ENCODE measurements at regions not wholly inside any gene's neighbourhood (a gene's known extent, or its start where the extent isn't known, plus 50 kb on each side); places are given as distances from the start of the nearest gene placed in this dataset.

DNA sequence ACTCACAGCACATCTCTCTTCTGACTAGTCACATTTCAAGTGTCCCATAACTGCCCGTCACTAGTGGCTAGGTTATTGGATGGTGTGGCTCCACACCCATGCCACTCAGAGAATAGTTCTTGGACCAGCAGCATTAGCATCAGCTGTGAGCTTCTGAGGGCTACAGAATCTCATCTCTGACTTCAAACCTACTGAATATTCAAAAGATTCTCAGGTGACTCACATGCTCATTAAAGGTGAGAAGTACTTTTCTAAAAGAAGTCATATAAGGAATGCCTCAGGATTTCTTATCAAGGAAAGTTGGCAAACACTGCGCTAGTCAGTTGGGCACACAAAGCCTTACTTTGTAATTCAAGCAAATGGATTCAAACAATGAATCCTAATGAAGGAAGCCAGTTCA, 305.0 kb upstream of the CDH12 start:
- no peak overlapping the region for H3K4me2 ChIP-seq (ENCODE audit: low read depth, low read length, poor library complexity, severe bottlenecking)
- H3K9me3 ChIP-seq (ENCODE audit: insufficient read depth, low read length): 0 out of 2 replicates have a peak, but pooled peaks cover 5% of the 10 kb centered on the region
- H3K27me3 ChIP-seq (ENCODE audit: low read length): no peaks in the 10 kb centered on the region
- H3K9me2 ChIP-seq (replicated peaks; ENCODE audit: insufficient read depth, low read length): no peaks in the 10 kb centered on the region
- H3K9ac ChIP-seq (ENCODE audit: low read length): no peak overlapping the region
- no peaks in the 10 kb centered on the region for H3K79me2 ChIP-seq (ENCODE audit: insufficient read depth, low read length)
- no peaks in the 10 kb centered on the region for H3F3A ChIP-seq (ENCODE audit: insufficient read depth)
- no peak overlapping the region for H3K27ac ChIP-seq (ENCODE audit: low read depth, low read length)
- no peaks in the 10 kb centered on the region for H4K20me1 ChIP-seq (ENCODE audit: low read depth, low read length)
- TF ChIP-seq, protein P1, sequence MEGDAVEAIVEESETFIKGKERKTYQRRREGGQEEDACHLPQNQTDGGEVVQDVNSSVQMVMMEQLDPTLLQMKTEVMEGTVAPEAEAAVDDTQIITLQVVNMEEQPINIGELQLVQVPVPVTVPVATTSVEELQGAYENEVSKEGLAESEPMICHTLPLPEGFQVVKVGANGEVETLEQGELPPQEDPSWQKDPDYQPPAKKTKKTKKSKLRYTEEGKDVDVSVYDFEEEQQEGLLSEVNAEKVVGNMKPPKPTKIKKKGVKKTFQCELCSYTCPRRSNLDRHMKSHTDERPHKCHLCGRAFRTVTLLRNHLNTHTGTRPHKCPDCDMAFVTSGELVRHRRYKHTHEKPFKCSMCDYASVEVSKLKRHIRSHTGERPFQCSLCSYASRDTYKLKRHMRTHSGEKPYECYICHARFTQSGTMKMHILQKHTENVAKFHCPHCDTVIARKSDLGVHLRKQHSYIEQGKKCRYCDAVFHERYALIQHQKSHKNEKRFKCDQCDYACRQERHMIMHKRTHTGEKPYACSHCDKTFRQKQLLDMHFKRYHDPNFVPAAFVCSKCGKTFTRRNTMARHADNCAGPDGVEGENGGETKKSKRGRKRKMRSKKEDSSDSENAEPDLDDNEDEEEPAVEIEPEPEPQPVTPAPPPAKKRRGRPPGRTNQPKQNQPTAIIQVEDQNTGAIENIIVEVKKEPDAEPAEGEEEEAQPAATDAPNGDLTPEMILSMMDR (IDR thresholded peaks at IDR 0.05; ENCODE audit: insufficient read depth, low read length, poor library complexity, severe bottlenecking): no peak
- TF ChIP-seq EZH2phosphoT487 (conservative IDR thresholded peaks at IDR 0.05; ENCODE audit: low read length): no peak
- no peak overlapping the region for H3K4me3 ChIP-seq (ENCODE audit: insufficient read depth, low read length, poor library complexity, severe bottlenecking)
- H3K36me3 ChIP-seq (ENCODE audit: low read length): no peaks in the 10 kb centered on the region
- no peak overlapping the region for H2AFZ ChIP-seq (ENCODE audit: low read depth, low read length, severe bottlenecking)

DNA sequence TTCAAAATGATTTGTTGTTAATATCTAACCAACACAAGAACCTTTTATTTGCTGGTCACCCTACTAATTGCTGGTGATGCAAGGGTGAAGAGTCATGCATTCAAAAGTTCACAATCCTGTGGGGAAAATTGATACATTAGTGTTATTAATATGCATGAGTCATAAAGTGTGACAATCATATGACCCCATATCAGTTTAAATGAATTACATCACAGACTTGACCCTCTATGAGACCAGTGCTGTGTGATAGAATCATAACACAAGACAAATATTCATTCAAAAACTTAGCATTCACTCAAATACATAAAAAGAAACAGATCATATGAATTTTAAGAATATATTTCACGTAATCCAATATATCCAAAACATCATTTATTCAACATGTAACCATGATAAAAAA, 304.6 kb upstream of the CDH12 start:
- H4K20me1 ChIP-seq (ENCODE audit: low read depth, low read length): no peaks in the 10 kb centered on the region
- H3K9me2 ChIP-seq (replicated peaks; ENCODE audit: insufficient read depth, low read length): no peaks in the 10 kb centered on the region
- no peak overlapping the region for H3K4me3 ChIP-seq (ENCODE audit: insufficient read depth, low read length, poor library complexity, severe bottlenecking)
- H3F3A ChIP-seq (ENCODE audit: insufficient read depth): no peaks in the 10 kb centered on the region
- H2AFZ ChIP-seq (ENCODE audit: low read depth, low read length, severe bottlenecking): no peak overlapping the region
- TF ChIP-seq, protein P1 (IDR thresholded peaks at IDR 0.05; ENCODE audit: insufficient read depth, low read length, poor library complexity, severe bottlenecking): no peak
- TF ChIP-seq EZH2phosphoT487 (conservative IDR thresholded peaks at IDR 0.05; ENCODE audit: low read length): no peak
- no peak overlapping the region for H3K9ac ChIP-seq (ENCODE audit: low read length)
- H3K9me3 ChIP-seq (ENCODE audit: insufficient read depth, low read length): 0 out of 2 replicates have a peak, but pooled peaks cover 2% of the 10 kb centered on the region
- no peaks in the 10 kb centered on the region for H3K27me3 ChIP-seq (ENCODE audit: low read length)
- no peaks in the 10 kb centered on the region for H3K36me3 ChIP-seq (ENCODE audit: low read length)
- no peak overlapping the region for H3K4me2 ChIP-seq (ENCODE audit: low read depth, low read length, poor library complexity, severe bottlenecking)
- H3K79me2 ChIP-seq (ENCODE audit: insufficient read depth, low read length): no peaks in the 10 kb centered on the region
- H3K27ac ChIP-seq (ENCODE audit: low read depth, low read length): no peak overlapping the region

DNA sequence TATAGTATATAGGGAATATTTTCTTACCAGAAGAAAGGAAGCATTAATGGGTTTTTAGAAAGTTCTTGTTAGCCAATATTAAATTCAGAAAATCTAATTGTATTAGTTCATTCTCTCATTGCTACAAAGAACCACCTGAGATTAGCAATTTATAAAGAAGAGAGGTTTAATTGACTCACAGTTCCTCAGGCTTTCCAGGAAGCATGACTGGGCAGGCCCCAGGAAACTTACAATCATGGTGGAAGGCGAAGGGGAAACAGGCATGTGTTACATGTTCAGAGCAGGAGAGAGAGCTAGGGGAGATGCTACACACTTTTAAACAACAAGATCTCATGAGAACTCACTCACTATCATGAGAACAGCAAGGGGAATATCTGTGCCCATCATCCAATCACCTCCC, 304.0 kb upstream of the CDH12 start:
- Histone ChIP-seq H3K27ac (ENCODE audit: low read depth, low read length) (no peak overlapping the region), H3K9me3 (ENCODE audit: insufficient read depth, low read length) (no peaks in the 10 kb centered on the region), H3K4me3 (ENCODE audit: insufficient read depth, low read length, poor library complexity, severe bottlenecking) (no peak overlapping the region), H3K4me2 (ENCODE audit: low read depth, low read length, poor library complexity, severe bottlenecking) (no peak overlapping the region), H3K27me3 (ENCODE audit: low read length) (no peaks in the 10 kb centered on the region), H3K79me2 (ENCODE audit: insufficient read depth, low read length) (no peaks in the 10 kb centered on the region), H4K20me1 (ENCODE audit: low read depth, low read length) (no peaks in the 10 kb centered on the region), H2AFZ (ENCODE audit: low read depth, low read length, severe bottlenecking) (no peak overlapping the region), H3F3A (ENCODE audit: insufficient read depth) (no peaks in the 10 kb centered on the region), H3K36me3 (ENCODE audit: low read length) (no peaks in the 10 kb centered on the region), H3K9me2 (replicated peaks; ENCODE audit: insufficient read depth, low read length) (no peaks in the 10 kb centered on the region), H3K9ac (ENCODE audit: low read length) (no peak overlapping the region)
- TF ChIP-seq, protein P1 (IDR thresholded peaks at IDR 0.05; ENCODE audit: insufficient read depth, low read length, poor library complexity, severe bottlenecking): no peak
- no peak for TF ChIP-seq EZH2phosphoT487 (conservative IDR thresholded peaks at IDR 0.05; ENCODE audit: low read length)

All from SU-DHL-6 (cell line).